ENCODE measurements at regions not wholly inside any gene's neighbourhood (a gene's known extent, or its start where the extent isn't known, plus 50 kb on each side); places are given as distances from the start of the nearest gene placed in this dataset.
"Not testable (repeated sequence)": the region's sequence is repeated elsewhere in the genome, so short reads cannot be mapped to it uniquely, and the experiment has no call there.

DNA sequence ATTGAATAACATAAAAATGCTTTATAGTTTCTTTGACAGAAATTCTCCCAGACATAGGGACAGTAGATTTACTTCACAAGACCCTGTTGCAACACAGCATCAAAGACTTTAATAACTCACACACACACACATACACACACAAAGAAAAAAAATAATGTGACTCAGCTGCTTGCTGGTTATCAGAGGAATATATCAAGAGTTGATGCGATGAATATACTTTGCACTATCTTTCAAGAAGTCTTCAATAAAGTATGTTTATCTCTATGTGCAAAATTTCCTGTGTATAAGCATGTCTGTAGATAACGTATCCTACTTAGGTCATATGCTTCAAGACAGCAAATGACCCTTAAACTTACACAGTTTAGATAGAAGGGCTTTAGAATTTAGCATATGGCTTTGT is 243.1 kb downstream of the ARL4A start:
- in situ Hi-C loops (cut with HindIII; ENCODE audit: low sequenced_read_pairs): no loop called here

DNA sequence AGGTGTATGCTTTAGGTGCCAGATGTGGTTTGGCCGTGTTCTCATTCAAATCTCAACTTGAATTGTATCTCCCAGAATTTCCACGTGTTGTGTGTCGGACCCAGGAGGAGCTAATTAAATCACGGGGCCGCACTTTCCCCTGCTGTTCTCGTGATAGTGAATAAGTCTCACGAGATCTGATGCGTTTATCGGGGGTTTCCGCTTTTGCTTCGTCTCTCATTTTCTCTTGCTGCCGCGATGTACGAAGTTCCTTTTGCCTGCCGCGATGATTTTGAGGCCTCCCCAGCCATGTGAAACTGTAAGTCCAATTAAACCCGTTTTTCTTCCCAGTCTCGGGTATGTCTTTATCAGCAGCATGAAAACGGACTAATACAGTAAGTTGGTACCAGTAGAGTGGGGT is 244.0 kb downstream of the ARL4A start:
- in situ Hi-C loops (cut with HindIII; ENCODE audit: low sequenced_read_pairs): not testable (repeated sequence)

DNA sequence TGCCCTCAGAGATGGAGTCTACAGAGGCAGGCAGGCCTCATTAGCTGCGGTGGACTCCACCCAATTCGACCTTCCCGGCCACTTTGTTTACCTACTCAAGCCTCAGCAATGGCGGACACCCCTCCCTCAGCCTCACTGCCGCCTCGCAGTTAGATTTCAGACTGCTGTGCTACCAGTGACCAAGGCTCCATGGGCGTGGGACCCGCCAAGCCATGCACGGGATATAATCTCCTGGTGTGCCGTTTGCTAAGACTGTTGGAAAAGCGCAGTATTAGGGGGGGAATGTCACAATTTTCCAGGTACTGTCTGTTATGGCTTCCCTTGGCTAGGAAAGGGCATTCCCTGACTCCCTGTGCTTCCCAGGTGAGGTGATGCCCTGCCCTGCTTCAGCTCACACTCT is 252.3 kb downstream of the ARL4A start:
- in situ Hi-C loops (cut with HindIII; ENCODE audit: low sequenced_read_pairs): no loop called here

DNA sequence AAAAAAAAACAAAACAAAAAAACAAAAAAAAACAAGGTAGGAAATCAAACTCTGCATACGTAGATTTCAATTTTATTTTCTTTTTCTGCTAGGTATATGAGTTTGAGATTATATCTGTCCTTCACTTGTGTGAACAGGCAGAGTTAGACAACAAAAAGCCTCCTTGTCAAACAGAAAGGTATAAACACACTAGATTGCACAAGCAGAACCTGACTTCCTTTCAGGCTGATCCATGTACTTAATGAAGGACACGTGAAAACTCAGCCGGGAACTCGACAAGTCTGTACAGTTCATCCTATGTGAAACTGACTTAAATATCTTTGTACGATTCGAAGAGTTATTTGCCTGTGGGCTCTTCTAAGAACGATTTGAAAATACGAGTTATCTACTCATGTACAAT is 254.1 kb downstream of the ARL4A start:
- in situ Hi-C loops (cut with HindIII; ENCODE audit: low sequenced_read_pairs): no loop called here

DNA sequence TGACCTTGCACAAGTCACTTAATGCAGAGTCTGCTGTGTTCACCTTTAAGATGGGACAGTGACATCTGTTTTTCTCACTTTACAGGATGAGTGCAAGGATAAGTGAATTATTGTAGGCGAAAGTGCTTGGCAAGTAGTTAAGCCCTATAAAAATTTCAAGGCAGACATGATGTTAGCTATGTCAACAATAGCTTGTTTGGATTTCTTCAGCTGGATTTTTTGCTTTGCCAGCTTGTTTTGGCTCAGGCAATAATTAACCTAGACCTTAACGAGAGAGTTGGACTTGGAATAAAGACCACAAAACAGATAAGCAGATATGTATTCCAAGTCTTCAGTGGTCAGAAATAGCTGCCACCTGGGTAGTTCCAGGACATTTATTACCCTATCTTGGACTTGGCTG is 255.2 kb downstream of the ARL4A start:
- in situ Hi-C loops (cut with HindIII; ENCODE audit: low sequenced_read_pairs): no loop called here

DNA sequence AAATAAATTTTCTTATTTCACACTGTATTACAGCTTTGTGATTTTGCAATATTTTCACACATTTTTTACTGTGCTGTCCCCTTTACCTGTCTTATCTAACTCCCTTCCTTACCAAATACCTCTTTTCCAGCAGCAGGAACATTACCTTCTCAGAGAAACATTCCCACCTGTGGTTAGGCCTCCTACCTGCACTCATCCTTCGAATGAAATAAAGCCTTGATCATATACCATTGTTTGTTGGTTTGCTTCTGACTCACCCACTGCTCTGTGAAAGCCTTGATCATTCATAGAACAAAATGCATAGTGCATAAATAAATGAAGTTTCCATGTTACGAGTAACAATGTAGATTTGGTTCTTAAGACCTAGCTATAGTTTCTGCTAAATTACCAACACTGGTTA is 256.3 kb downstream of the ARL4A start:
- in situ Hi-C loops (cut with HindIII; ENCODE audit: low sequenced_read_pairs): no loop called here

DNA sequence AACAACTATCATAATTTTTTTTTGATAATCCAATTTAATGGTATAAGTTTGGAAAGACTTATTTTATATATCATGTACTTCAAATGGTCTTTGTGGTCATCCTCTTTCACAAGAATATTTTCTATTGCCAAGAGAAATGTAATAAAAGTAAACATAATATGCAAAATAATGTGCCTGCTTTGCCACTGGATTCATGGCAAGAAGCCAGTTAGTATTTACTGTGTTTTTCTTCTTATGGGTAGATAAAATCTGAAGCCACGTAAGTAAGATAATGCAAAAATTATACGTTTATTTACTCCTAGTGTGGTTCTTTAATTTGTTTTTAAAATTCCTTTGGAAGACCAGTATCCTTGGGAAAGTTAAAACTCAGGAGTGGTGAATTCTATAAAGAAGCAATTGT is 258.5 kb downstream of the ARL4A start:
- in situ Hi-C loops (cut with HindIII; ENCODE audit: low sequenced_read_pairs): no loop called here

DNA sequence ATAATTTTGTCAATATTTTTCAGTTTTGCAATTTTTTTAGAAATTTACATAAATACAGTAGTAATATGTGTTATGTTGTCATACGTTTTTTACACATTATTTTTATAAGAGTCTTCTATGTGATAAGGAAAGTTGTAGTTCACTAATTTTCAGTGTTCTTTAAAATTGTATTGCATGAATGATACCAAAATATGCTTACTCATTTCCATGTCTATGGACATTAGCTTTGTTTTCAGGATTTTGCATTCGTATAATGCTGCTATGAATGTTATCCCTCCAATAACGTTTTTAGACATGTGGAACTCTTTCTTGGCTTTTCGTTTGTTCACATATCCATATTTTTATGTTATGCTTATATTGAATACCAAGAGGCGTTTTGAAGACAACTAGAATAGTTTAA is 260.0 kb downstream of the ARL4A start:
- in situ Hi-C loops (cut with HindIII; ENCODE audit: low sequenced_read_pairs): no loop called here

DNA sequence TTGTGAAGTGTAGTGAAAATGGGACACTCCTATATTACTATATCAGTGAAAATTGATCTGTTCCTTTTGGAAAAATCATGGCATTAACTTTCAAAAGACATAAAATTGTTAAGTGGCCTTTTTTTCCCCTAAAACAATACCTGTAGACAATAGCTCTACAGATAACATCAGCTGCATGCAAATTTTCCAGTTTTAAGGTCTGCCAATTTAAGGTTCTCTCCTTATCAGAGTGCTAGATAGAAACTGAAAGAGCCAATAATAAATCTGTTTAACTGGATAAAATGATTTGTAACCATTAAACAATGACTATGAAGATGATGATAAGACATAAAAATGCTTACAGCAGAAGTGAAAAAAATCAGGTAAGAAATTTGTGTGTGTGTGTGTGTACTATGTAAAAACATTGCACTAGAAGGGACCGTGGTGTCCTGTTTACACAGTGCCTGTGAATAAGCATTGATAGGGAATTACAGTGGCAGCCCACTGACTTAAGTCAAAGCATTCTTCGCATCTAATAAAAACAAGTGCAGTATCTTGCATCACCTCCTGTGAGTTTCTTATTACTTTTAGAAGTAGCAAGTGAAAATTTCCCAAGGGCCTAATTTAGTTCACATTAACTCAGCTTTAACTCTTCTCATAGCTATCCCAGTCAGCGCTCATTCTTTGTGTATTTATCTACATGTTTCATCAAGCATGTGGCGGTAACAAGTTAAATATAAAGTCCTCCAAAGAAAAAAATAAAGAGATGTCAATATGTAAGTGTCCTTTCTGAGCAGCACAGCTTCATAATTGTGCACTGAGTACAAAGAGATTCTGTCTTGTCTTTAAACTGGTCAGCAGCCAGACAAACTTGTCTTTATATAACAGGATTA is 261.9 kb downstream of the ARL4A start:
- in situ Hi-C loops (cut with HindIII; ENCODE audit: low sequenced_read_pairs): no loop called here

DNA sequence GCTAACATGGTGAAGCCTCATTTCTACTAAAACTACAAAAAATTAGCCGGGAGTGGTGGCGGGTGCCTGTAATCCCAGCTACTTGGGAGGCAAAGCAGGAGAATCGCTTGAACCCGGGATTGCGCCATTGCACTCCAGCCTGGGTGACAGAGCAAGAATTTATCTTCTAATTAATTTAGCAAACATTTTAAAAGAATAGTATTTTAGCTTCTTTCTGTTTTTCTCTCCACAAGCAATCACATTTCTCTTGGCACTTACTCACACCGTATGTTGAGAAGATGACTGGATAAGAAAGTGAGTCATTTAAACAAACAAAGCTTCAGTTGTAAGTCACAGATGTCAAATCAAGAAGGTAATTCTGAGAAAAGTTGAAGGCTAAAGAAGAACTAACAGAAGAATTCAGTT is 264.0 kb downstream of the ARL4A start:
- in situ Hi-C loops (cut with HindIII; ENCODE audit: low sequenced_read_pairs): no loop called here

DNA sequence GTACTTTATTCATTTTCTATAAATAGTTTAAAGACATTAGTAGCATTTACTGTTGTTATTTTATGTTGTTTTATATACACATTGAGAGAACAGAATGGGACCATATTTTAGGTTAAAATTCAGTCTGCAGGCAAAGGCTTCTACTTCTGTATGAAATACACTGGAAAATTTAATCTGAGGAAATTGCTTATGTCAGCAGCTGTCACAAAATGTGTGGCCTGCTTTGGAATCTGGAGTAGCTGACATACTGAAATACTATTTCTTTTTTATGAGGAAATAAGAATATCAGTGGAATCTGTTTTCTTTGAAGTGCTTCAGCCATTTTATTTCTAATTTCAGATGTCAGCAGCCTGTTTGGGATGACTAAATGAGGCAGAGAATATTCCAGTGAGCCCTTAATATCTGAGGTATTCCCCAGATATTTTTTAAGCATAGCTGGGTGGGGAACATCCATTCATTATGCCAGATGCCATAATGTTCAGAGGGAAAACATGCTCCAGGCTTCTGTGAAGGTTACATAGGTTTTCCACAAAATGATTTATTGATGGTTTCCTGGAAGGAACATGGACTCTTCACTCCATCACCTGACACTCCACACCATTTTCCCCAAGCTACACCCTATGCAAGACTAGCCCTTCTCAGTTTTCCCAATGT is 267.1 kb downstream of the ARL4A start:
- in situ Hi-C loops (cut with HindIII; ENCODE audit: low sequenced_read_pairs): no loop called here

DNA sequence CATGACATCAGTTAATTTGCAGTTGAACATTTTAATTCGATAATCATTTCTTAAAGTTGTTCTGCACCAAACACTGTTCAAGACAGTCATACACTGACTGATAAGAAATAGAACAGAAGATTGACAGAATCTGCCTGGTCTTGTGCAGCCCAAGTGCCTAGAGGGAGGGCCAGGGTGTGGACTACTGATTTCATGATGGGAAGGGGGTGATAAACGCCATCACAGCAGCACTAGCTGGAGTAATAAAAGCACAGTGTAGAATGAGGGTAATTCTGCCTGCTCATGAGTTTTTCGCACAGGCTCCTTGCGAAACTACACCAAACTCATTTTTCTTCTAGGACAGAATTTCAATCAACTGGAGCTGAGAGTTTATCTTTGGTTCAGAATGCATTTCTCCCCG is 270.1 kb downstream of the ARL4A start:
- in situ Hi-C loops (cut with HindIII; ENCODE audit: low sequenced_read_pairs): no loop called here

DNA sequence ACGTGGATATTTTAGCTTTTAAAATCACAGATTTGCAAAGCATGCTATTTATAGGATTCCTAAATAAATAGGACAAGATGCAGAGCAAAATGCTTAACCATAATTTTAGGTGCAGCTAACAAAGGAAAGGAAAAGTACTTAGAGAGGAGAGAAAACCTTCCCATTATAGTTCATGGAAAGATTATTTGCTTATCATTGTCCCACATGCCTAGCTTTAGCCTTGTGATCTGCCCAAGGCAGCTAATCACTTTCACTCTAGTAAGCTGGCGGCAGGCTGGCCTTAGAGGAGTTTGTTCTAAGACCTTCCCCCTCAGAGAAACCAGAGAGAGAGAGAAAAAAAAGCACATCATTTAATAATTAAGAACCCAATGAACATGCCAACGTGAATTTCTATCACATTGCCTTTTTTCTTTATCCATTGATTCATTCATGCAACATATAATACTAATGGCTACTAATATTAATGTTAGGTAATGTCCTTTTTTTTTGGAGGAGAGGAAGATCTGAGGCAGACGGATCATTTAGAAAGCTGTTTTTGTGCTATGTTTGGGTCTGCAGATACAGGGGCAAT is 274.6 kb downstream of the ARL4A start:
- in situ Hi-C loops (cut with HindIII; ENCODE audit: low sequenced_read_pairs): no loop called here

DNA sequence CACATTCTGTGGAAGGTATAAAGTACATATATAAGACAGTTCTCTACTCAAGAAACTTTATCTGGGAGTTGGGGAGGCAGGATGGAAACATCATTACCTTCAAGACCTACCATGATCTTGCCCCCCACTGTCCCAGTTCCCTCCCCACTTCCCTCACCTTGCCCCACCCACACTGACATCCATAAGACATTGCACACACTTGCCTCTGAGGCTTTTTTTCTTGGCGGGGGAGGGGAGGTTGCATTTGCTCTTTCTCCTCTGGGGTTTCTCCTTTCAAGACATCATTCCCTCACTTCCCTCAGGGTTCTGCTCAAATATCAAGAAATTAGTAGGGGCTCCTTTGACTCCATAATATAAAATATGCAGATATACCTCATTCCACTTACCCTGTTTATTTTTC is 276.0 kb downstream of the ARL4A start:
- in situ Hi-C loops (cut with HindIII; ENCODE audit: low sequenced_read_pairs): no loop called here

DNA sequence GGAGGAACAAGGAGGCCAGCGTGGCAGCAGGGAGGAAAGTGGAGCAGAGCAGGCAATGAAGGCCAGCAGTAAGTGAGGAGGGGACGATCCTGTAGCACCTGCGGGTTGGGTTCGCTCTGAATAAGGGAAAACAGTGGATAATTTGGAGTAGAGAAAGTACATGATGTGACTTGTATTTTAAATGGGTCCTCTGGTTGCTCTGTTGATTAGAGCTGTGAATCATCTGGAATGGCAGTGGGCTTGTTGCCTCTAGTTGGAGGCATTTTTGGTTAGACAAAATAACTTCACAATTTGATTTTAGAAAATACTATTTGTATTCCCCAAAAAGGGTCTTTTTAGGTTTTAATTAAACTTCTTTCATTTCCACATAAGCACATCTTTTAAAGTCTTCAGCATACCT is 277.4 kb downstream of the ARL4A start:
- in situ Hi-C loops (cut with HindIII; ENCODE audit: low sequenced_read_pairs): no loop called here

DNA sequence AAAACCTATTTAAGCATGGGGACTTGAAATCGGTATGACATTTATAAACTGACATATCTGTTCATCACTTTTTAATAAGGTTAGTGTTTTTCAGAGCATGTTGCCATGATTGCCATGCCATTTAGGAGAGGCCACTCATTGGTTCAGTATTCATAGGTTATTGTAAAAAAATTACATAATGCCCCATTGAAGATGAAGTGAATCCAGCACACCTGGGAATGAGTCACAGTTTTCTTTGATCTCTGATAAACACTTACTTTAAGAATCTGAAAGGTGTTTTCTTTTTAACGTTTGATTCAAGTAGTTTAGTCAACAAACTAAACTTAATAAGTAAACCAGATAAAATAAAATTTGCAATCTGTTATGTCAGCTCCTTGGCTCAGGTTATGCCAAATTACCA is 278.3 kb downstream of the ARL4A start:
- in situ Hi-C loops (cut with HindIII; ENCODE audit: low sequenced_read_pairs): no loop called here

DNA sequence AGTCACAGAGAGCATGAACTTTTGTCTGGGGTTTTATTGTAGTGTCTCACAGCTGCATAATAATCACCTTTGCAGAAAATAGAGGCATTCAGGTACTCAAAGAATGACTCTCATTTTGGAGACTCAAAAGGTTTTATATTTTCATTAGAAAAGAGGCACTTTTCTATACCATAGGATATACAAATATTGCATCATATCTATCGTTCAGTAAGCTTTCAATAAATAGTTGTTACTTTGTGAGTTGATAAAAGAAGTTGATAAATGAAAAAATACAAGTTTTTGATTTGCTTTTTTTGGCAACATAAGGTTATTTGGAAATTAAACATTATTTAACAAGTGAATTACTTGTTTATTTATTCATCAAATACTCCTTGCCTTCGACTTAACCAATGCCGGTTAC is 279.9 kb downstream of the ARL4A start:
- in situ Hi-C loops (cut with HindIII; ENCODE audit: low sequenced_read_pairs): no loop called here

DNA sequence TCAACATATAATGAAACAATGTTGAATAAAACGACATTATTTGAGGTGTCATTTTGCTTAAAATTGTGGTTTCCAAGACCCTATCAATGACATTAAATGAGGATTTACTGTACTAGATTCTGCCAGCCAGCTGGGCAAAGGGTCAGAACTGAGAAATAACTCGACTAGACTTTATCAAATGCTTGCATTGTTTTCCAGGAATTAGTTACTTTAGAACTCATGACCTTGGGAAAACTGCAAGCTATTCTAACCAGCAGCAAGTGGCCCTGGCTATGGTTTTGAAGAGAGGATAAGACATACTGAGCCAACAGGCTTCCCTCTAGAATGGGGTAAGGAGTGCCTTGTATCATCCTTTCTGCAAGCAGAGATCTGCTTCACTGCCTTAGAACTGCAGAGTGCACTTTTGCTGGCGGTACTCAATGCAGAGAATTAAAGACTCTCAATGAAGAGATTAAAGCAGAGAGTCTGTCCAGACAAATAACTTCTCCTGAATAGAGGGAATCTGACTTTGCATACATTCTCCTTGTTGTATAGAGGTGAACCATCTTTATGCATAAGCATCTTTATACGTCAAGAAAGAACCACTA is 281.5 kb downstream of the ARL4A start:
- in situ Hi-C loops (cut with HindIII; ENCODE audit: low sequenced_read_pairs): no loop called here

DNA sequence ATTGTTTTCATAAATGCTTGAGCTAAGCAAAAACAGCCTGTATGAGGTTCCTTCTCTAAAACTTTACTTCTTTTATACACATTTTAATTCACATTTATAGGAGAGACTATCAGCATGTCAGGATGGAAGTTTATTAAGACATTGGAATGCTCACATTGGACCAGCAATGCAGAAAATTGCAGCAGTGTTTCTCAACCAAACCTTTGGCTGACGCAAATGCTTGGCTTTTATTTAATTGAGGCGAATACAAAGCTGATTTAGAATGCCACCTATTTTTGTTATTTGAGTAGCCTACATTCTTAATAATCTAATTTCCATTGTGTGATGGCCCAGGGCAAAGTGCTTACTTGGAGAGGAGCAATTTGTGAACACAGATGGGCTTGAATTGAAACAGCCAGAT is 283.2 kb downstream of the ARL4A start:
- in situ Hi-C loops (cut with HindIII; ENCODE audit: low sequenced_read_pairs): no loop called here

DNA sequence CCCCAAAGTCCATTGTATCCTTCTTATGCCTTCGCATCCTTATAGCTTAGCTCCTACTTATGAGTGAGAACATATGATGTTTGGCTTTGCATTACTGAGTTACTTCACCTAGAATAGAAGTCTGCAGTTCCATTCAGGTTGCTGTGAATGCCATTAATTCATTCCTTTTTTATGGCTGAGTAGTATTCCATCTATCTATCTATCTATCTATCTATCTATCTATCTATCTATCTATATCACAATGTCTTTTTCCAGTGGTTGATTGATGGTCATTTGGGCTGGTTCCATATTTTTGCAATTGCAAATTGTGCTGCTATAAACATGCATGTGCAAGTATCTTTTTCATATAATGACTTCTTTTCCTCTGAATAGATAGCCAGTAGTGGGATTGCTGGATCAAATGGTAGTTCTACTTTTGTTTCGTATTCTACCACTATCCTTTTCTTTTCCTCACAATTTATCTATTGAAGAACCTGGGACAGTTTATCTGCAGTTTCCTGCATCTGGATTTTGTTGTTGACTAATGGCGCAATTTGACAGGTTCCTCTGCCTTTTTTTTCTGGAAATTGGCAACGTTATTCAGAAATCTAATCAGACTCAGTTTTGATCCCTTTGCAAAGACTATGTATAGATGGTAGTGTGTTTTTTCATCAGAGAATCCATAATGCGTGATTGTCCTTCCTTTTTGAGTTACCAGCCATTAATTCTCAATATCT is 287.2 kb downstream of the ARL4A start:
- in situ Hi-C loops (cut with HindIII; ENCODE audit: low sequenced_read_pairs): no loop called here

DNA sequence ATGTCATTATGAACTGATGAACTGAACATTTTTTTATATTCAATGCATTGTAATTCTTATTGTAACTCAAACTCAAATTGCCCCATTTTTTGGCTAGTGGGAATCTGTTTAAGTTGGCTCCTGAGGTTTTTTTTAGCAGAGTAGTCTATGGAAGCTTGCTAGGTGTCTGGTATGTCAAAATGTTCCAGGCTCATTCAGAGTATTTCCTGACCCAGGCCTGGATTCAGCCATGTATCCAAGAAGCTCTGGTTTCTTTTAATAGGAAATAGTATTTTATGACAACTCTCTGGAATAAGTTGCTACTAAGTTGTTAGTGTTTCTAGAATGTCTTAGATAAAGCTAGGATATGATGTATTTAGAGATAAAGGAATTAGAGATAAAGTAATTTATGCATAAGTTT is 288.0 kb downstream of the ARL4A start:
- in situ Hi-C loops (cut with HindIII; ENCODE audit: low sequenced_read_pairs): no loop called here
